Panc1 (cell line): ENCODE measurements at regions not wholly inside any gene's neighbourhood (a gene's known extent, or its start where the extent isn't known, plus 50 kb on each side); places are given as distances from the start of the nearest gene placed in this dataset.

Experiments
- ATAC-seq: fragments of 200-7000 bp; cut with Tn5 transposase; 2 replicates; pipeline ENCODE4 v1.9.1; 2020; ENCODE audit warnings: mild to moderate bottlenecking, moderate library complexity
- BruUV-seq: library from RNA; stranded (reverse); fragments of 400-500 nt; replicated peaks from 2 replicates; lab custom pipeline; 2021; lab: Mats Ljungman, UMichigan
- CTCF ChIA-PET: fragments of 300-600 bp; sonication (Branson Sonifier 250); formaldehyde crosslinking; loops from one replicate; lab custom pipeline; 2022; ENCODE audit warnings: antibody characterized with exemption; lab: Charles Lee
- POLR2A ChIA-PET: fragments of 300-600 bp; sonication (Branson Sonifier 250); formaldehyde crosslinking; loops from one replicate; lab custom pipeline; 2022; ENCODE audit warnings: antibody characterized with exemption; lab: Charles Lee
- DNase-seq: peaks from one replicate; pipeline ENCODE4 v3.0.0-alpha.2; 2010; ENCODE audit warnings: low read depth, low spot score
- H3K27ac ChIP-seq: 2 replicates; pipeline ENCODE4 v1.5.1; 2011; ENCODE audit warnings: mild to moderate bottlenecking, low read length, inconsistent platforms
- H3K27me3 ChIP-seq: fragments of 200-500 bp; sonication (Bioruptor generic); 2 replicates; pipeline ENCODE4 v1.6.0; 2014; ENCODE audit warnings: low read length, inconsistent platforms; ENCODE audit not compliant: control insufficient read depth, insufficient read depth
- H3K36me3 ChIP-seq: fragments of 200-500 bp; sonication (Bioruptor generic); 2 replicates; pipeline ENCODE4 v1.5.1; 2014; ENCODE audit warnings: inconsistent platforms, mild to moderate bottlenecking, low read length, moderate library complexity; ENCODE audit not compliant: control insufficient read depth, insufficient read depth
- H3K4me1 ChIP-seq: 2 replicates; pipeline ENCODE4 v1.5.1; 2011; ENCODE audit warnings: inconsistent platforms, mild to moderate bottlenecking, low read length, moderate library complexity; ENCODE audit not compliant: control insufficient read depth, insufficient read depth
- H3K4me3 ChIP-seq, 2 experiments: 2 replicates each; pipeline ENCODE4 v1.5.1; 2011 to 2012; ENCODE audit warnings: low read depth in 2 of 2, low read length in 2 of 2, mild to moderate bottlenecking in 2 of 2, inconsistent platforms in 1 of 2, moderate library complexity in 1 of 2
- H3K9me3 ChIP-seq: fragments of 200-500 bp; sonication (Bioruptor generic); 2 replicates; pipeline ENCODE4 v1.5.1; 2014; ENCODE audit warnings: low read depth, mild to moderate bottlenecking, inconsistent platforms, low read length, moderate library complexity; ENCODE audit not compliant: control insufficient read depth, insufficient read depth
- CTCF ChIP-seq: fragments of 450-650 bp; IDR thresholded peaks from 2 replicates; pipeline ENCODE4 v1.5.1; 2017; ENCODE audit warnings: mild to moderate bottlenecking
- POLR2AphosphoS5 ChIP-seq: IDR thresholded peaks from 2 replicates; pipeline ENCODE4 v1.6.1; 2012; ENCODE audit warnings: mild to moderate bottlenecking, low read depth, low read length, moderate library complexity
- REST ChIP-seq, 2 experiments: IDR thresholded peaks; 2 replicates each; pipeline ENCODE4 v1.6.1; 2011 to 2012; ENCODE audit warnings: low read depth in 2 of 2, control low read depth in 1 of 2, low read length in 1 of 2, mild to moderate bottlenecking in 1 of 2, moderate library complexity in 1 of 2; ENCODE audit not compliant: insufficient read depth in 1 of 2
- SIN3A ChIP-seq: IDR thresholded peaks from 2 replicates; pipeline ENCODE4 v1.6.1; 2012; ENCODE audit warnings: low read depth, mild to moderate bottlenecking, low read length, moderate library complexity, borderline replicate concordance; ENCODE audit not compliant: insufficient read depth
- TCF7L2 ChIP-seq: IDR thresholded peaks from 2 replicates; pipeline ENCODE4 v1.6.1; 2011; ENCODE audit warnings: mild to moderate bottlenecking, low read depth, low read length, inconsistent platforms
- in situ Hi-C: cut with HindIII; loops from 2 replicates; pipeline ENCODE4 v1.10.0; 2016; ENCODE audit warnings: low sequenced_read_pairs, low pct_unique_long_range_greater_than_20kb
- intact Hi-C: fragments of 100-400 bp; cut with micrococcal nuclease; formaldehyde crosslinking; loops from one replicate; pipeline ENCODE4 v1.10.0; 2022; ENCODE audit not compliant: unreplicated experiment

DNA sequence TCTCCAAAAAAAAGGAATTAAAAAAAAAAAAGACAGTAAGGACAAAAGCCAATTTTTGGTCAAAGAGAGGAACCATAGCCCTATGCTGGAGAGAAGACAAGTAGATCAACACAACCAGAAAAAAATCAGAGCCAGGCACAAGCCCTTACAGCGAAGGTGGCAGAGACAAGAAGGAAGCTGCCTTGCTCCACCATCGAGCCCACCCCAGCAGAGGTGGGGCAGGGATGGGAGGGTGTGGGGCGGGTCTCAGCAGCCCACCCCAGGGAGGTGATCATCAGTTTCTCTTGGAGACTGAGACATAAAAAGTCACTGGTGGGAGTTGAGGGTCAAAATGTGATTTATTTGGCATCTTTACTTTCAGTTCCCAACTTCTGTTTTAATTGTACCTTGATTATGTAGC lies 332.4 kb downstream of the FOXO1 start:
- ChIA-PET CTCF (no interaction called here), POLR2A (no interaction called here)
- H3K9me3 ChIP-seq, result no peaks in the 10 kb centered on the region
- no peaks in the 10 kb centered on the region for H3K4me1 ChIP-seq
- TF ChIP-seq POLR2AphosphoS5, result no peak
- no peak for TF ChIP-seq TCF7L2
- TF ChIP-seq REST (IDR thresholded peaks at IDR 0.05; ENCODE audit: insufficient read depth in 1 of 2, low read depth in 2 of 2, low read length in 1 of 2), result no peak
- no peak for TF ChIP-seq CTCF
- TF ChIP-seq SIN3A, result no peak
- intact Hi-C loops, result no loop called here
- no peak overlapping the region for H3K27ac ChIP-seq
- H3K4me3 ChIP-seq, result no peak overlapping the region
- no peaks in the 10 kb centered on the region for H3K27me3 ChIP-seq
- in situ Hi-C loops, result no loop called here
- no peak for DNase-seq
- BruUV-seq, result no TSS peak
- no peaks in the 10 kb centered on the region for H3K36me3 ChIP-seq
- no peak for ATAC-seq

DNA sequence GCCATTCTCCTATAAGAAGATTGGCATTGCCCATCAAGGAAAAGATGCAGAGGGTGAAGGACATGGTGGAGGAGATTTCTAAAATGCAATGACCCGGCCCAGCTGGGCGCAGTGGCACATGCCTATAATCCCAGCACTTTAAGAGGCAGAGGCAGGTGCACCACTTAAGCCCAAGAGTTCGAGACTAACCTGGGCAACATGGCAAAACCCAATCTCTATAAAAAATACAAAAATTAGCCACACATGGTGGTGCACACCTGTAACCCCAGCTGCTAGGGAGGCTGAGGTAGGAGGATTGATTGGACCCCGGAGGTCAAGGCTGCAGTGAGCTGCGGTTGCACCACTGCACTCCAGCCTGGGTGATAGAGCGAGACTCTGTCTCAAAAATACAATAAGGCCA lies 331.8 kb downstream of the FOXO1 start:
- H3K4me3 ChIP-seq, result no peak overlapping the region
- no TSS peak for BruUV-seq
- H3K4me1 ChIP-seq, result no peaks in the 10 kb centered on the region
- intact Hi-C loops, result no loop called here
- ChIA-PET POLR2A (no interaction called here), CTCF (no interaction called here)
- H3K27me3 ChIP-seq, result no peaks in the 10 kb centered on the region
- in situ Hi-C loops, result no loop called here
- H3K9me3 ChIP-seq, result no peaks in the 10 kb centered on the region
- TF ChIP-seq REST (IDR thresholded peaks at IDR 0.05; ENCODE audit: insufficient read depth in 1 of 2, low read depth in 2 of 2, low read length in 1 of 2) (no peak), POLR2AphosphoS5 (no peak), SIN3A (no peak), TCF7L2 (no peak), CTCF (no peak)
- DNase-seq (no peak), ATAC-seq (no peak)
- H3K36me3 ChIP-seq, result no peaks in the 10 kb centered on the region
- H3K27ac ChIP-seq, result no peak overlapping the region
